ENCODE measurements at regions not wholly inside any gene's neighbourhood (a gene's known extent, or its start where the extent isn't known, plus 50 kb on each side); places are given as distances from the start of the nearest gene placed in this dataset.

- in situ Hi-C loops (cut with MboI; ENCODE audit: low sequenced_read_pairs), result no loop called here
- Histone ChIP-seq H4K20me1 (ENCODE audit: insufficient read depth, low read length) (no peaks in the 10 kb centered on the region), H3K4me2 (ENCODE audit: low read depth, low read length) (no peak overlapping the region), H2BK120ac (ENCODE audit: low read depth, low read length) (no peak overlapping the region), H3K4ac (ENCODE audit: low read depth, low read length) (no peak overlapping the region), H2AK5ac (ENCODE audit: low read depth, low read length) (no peak overlapping the region), H2BK5ac (ENCODE audit: low read depth, low read length, poor library complexity, severe bottlenecking) (no peak overlapping the region), H3K36me3 (ENCODE audit: control insufficient read depth, insufficient read depth, low read length) (no peaks in the 10 kb centered on the region), H3K23ac (ENCODE audit: low read depth, low read length) (no peak overlapping the region), H3K9me3 (ENCODE audit: control insufficient read depth, insufficient read depth, low read length) (no peaks in the 10 kb centered on the region), H3K27me3 (ENCODE audit: control insufficient read depth, insufficient read depth, low read length) (peaks cover 6% of the 10 kb centered on the region; the same call in 1 of the 2 replicates), H3K9ac (ENCODE audit: low read depth, low read length) (no peak overlapping the region), H3K9me1 (ENCODE audit: insufficient read depth, low read length) (no peaks in the 10 kb centered on the region), H2AFZ (replicated peaks; ENCODE audit: low read length, poor library complexity) (no peak overlapping the region), H3K56ac (ENCODE audit: extremely low read depth, insufficient read depth, low read length) (no peak overlapping the region), H4K91ac (ENCODE audit: insufficient read depth, low read depth, low read length) (no peak overlapping the region), H2BK15ac (ENCODE audit: low read depth, low read length) (no peak overlapping the region), H3K79me1 (ENCODE audit: low read depth in 1 of 2, low read length in 2 of 2) (no peaks in the 10 kb centered on the region), H3K4me1 (ENCODE audit: control insufficient read depth, insufficient read depth, low read length) (no peaks in the 10 kb centered on the region), H3K4me3 (ENCODE audit: insufficient read depth, low read depth, low read length) (no peak overlapping the region), H4K5ac (ENCODE audit: low read depth, low read length) (no peak overlapping the region), H3K14ac (replicated peaks; ENCODE audit: low read depth, low read length) (no peak overlapping the region), H3K27ac (ENCODE audit: insufficient read depth, low read length) (no peak overlapping the region), H2AK9ac (replicated peaks; ENCODE audit: low read depth, low read length, poor library complexity) (no peak overlapping the region), H2BK20ac (ENCODE audit: low read depth, low read length) (no peak overlapping the region), H4K8ac (ENCODE audit: low read depth in 2 of 2, low read length in 2 of 2) (no peak overlapping the region), H3K18ac (ENCODE audit: low read depth, low read length) (no peak overlapping the region)
- TF ChIP-seq BHLHE40 (IDR thresholded peaks at IDR 0.05; ENCODE audit: low read depth, low read length), result no peak
- no peak for TF ChIP-seq RFX5 (IDR thresholded peaks at IDR 0.05; ENCODE audit: low read depth, low read length)
- TF ChIP-seq FOS (IDR thresholded peaks at IDR 0.05; ENCODE audit: low read depth, low read length), result no peak
- no peak for TF ChIP-seq MXI1 (IDR thresholded peaks at IDR 0.05; ENCODE audit: borderline replicate concordance, low read depth, low read length)
- TF ChIP-seq CTCF (conservative IDR thresholded peaks at IDR 0.05; ENCODE audit: low read depth, low read length), result no peak
- TF ChIP-seq RCOR1 (IDR thresholded peaks at IDR 0.05; ENCODE audit: insufficient replicate concordance, low read length), result no peak
- TF ChIP-seq CHD1 (IDR thresholded peaks at IDR 0.05; ENCODE audit: low read depth, low read length), result no peak
- TF ChIP-seq USF2 (IDR thresholded peaks at IDR 0.05; ENCODE audit: low read depth, low read length), result no peak
- TF ChIP-seq ELK1 (IDR thresholded peaks at IDR 0.05; ENCODE audit: borderline replicate concordance, low read depth, low read length), result no peak
- TF ChIP-seq POLR2A (IDR thresholded peaks at IDR 0.05; ENCODE audit: low read depth, low read length), result no peak
- no peak for TF ChIP-seq SMC3 (IDR thresholded peaks at IDR 0.05; ENCODE audit: low read depth, low read length)
- no peak for ATAC-seq (ENCODE audit: low read depth)
- POLR2A ChIA-PET (ENCODE audit: unreplicated experiment), result no interaction called here
- DNase-seq, result no peak
- no CpG with 5 or more reads among the region's 1 CpG for WGBS, 2 experiments (ENCODE audit: extremely low coverage in 2 of 2, insufficient read length in 1 of 2)
- BruUV-seq (replicated peaks), result no TSS peak
- dilution Hi-C loops (cut with HindIII; ENCODE audit: low sequenced_read_pairs, unreplicated experiment), result no loop called here
- CTCF ChIA-PET, result no interaction called here
- intact Hi-C loops (cut with micrococcal nuclease), result no loop called here
Observed at GRCh38 chr18:45304558-45304957, 310.7 kb upstream of the SLC14A2 start.

Measured in IMR-90 (cell line).